NCI-H774 (cell line): ENCODE measurements at regions not wholly inside any gene's neighbourhood (a gene's known extent, or its start where the extent isn't known, plus 50 kb on each side); places are given as distances from the start of the nearest gene placed in this dataset.

Experiments used
- DNase-seq: peaks from one replicate; lab custom pipeline; 2025; lab: John Stamatoyannopoulos, UW

DNA sequence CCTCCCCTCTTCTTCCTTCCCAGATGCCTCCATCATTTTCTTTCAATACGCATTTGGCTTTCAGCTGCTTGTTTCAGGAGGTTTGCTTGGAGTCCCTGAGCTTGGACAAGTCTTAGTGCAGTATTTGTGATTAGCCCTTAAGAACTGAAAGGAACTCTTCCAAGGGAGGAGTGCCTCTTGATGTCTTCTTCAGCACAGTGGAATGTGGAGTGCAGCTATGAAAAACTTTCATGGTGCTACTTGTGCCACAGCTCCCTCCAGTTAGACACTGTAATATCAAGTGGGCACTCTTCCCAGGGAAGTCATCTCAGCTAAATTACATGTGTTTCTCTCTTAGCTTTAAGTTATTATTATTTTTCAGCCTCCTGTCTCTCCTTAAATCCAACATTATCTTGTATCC, 173.1 kb downstream of the NECTIN3 start:
- no peak for DNase-seq

DNA sequence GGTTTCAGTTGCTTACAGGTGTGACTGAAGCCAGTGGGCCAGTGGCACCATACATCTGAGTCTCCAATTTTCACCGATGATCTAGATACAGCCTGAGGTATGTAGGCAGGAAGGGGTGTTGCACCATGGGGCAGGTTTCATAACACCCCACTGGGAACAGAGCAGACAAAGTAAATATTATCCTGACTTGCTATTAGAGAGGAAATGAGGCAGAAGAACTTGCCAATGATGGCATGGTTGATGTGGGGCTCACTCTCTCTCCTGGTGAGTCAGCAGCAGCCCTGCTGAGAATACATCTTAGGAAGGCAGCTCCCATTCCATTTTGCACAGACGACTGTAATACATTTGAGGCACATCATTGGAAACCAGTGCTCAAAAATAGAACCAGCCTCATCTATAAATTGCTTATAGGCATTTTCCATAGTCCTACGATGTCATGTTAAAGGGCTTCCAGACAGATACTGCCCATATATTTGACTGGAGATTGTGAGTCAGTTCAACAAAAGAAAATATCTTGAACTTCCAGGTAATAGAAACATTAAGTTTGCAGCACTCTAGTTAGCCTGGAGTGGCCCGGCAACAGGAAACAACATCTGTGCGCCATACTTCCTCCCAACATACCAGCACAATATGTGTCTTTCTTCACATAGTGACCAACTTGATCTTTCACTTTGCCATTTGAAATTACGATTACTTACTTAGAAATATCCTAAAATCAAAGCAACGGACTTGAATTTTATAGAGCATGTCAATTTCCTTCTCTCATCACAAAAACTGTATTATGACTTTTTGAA, 175.5 kb downstream of the NECTIN3 start:
- DNase-seq, result no peak

DNA sequence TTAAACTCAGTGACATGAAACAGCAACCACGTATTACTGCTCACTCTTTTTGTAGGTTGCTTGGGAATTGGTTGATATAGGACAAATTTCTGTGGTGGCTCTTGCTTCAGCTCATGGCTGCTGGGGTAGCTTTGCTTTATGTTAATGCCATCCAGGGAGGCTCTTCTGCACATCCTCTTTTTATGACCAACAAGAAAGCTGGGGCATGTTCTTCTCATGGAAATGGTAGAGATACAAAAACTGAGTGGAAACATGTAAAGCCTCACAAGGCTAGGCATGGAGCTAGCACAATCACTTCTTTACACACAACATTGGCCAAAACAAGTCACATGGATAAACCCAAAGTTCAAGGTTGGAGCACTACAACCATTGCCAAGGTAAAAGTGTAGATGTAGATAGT, 176.8 kb downstream of the NECTIN3 start:
- DNase-seq, result no peak

DNA sequence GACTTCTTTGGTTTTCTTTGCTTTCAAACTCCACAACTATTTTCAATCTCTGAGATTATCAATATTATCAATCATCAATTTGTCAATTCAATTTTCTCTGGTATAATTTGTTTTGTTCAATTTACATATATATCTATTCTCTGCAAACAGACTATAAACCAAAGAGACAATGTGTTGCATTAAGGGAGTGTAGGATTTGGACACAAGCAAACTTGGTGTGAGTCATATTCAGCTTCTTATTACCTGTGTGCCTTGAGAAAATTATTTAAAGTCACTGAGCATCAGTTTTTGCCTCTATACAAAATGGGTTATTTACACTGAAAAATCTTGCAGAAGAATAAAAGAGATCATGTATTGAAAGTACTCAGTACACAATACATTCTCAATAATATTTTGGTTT, 177.8 kb downstream of the NECTIN3 start:
- no peak for DNase-seq

DNA sequence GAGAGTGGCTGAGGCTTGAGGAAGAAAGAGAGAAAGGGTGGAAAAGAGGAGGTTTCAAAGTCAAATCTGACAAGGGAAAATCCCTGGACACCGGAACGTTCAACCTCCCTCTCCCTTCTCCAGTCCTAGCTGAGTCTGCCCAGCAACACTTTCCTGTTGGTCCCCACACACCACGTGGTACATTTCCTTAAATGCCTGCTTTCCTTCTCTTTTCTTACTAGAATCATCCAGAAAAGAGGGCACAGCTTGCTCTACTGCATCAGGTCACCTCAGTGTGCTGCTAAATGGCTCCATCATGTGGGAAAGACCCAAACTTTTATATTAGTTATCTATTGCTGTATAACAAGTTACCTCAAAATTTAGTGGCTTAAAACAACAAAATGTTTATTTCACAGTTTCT, 181.2 kb downstream of the NECTIN3 start:
- no peak for DNase-seq

DNA sequence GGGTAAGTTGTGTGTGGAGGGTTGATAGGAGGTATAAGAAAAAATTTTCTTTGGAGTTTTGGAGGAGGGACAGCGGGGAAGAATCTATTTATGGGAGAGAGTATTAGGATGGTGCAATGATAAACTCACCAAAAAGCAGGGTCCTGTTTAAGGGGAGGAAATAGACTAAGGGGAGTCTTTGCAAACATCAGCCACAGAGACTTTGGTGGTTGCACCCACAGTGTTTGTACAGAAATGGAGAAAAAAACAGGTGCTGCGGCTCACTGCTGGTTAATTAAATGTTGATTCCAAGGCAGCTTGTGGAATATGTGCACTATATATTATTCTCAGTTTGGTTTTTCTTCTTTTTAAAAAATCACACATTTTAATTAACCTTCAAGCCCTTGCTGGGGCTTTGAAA, 182.1 kb downstream of the NECTIN3 start:
- DNase-seq, result no peak

DNA sequence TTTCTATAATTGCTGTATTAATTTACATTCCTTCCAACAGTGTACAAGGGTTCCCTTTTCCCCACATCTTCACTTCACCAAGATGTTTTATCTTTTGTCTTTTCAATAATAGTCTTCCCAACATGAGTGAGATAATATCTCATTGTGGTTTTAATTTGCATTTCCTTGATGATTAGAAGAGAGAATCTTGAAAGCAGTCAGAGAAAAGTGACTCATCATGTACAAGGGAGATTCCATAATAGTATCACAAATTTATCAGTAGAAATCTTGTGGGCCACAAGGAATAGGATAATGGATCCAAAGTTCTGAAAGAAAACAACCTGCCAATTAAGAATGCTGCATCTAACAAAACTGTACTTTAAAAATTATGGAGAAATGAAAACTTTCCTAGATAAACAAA, 189.3 kb downstream of the NECTIN3 start:
- no peak for DNase-seq

DNA sequence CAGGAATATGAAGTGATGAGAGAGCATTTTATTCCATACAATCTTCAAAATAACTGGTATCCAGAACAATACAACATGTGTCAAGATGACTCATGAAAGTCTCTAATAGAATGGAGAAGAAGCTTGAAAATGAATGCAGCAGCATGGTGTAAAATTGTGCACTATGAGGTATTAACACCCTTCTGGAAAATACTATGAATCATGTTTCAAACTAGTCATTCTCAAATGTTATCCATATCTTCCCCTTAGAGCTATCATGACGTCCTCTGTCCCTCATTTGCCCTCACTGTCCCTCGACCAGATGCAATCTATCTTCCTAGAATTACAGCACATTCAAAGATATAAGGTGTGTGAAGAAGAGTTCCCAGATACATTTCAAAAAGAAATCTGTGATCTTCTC, 198.2 kb downstream of the NECTIN3 start:
- no peak for DNase-seq

DNA sequence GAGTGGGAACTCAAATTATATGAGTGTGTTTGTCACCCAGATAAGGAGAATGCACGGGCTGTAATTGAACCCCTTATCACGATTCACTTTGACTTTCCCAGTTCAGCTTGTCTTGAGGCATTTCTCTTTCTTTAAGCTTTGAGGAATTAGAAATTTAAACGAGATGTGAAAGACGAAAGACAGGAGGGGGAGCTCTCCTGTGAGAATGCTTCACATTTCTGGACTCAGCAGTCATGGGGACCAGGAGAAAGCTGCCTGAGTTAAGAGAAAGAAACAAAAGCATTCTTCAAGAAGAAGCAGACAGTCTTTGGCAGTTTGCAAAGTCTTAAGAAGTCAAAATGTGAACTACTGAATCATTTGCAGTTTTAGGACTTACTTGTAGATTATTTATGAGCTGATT, 205.6 kb downstream of the NECTIN3 start:
- DNase-seq, result no peak

DNA sequence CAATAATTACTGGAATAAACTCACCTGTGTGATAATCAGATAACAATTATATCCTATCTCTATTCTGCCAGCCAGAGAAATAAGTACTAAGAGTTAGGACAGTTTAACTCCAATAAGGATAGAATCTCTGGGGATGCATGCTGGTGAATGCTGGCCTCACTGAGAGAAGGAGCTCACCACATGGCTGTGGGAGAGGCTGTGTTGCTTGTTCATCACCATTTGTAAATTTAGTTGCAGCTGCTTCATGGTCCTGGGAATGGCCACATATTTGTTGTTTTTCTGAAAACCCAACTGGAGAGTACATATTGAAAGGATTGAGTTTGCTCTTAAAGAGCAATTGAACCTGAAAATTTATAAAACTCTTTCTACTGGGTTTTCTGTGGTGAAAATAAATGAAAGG, 207.3 kb downstream of the NECTIN3 start:
- DNase-seq, result no peak

DNA sequence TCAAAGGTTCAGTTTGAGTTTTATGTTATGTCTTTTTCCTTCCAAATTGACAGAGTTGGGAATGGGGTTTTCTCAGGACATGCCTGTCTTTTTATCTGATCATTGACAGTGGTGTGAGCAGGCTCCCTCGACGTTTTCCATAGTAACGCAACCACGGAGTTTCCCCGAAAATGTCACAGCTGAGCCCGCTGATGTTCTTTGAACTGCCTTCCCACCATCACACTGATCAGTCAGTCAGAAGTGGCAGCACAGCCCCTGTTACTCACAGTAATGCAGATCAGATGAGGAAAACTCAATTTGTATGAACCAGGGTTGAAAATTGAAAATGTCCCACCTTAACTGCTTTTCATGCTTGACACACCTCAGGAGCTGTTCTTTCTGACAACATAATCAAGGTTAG, 210.4 kb downstream of the NECTIN3 start:
- DNase-seq, result no peak

DNA sequence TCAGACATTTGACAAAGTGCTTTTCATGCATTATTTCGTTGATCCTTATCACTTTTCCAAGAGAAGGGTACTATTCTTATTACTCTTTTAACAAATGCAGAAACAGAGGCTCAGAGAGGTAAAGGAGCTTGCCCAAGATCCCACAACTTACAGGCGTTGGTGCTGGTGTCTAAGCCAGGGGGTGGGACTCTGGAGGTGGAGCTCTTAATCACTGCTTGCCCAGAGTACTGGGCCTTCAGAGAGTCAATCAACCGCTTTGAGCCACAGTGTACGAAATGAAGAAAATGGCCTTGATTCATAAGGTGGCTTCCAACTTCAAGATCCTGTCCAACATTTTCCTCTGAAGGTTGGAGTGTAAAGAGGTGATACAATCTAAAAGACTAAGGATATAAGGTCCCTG, 211.5 kb downstream of the NECTIN3 start:
- DNase-seq, result no peak

DNA sequence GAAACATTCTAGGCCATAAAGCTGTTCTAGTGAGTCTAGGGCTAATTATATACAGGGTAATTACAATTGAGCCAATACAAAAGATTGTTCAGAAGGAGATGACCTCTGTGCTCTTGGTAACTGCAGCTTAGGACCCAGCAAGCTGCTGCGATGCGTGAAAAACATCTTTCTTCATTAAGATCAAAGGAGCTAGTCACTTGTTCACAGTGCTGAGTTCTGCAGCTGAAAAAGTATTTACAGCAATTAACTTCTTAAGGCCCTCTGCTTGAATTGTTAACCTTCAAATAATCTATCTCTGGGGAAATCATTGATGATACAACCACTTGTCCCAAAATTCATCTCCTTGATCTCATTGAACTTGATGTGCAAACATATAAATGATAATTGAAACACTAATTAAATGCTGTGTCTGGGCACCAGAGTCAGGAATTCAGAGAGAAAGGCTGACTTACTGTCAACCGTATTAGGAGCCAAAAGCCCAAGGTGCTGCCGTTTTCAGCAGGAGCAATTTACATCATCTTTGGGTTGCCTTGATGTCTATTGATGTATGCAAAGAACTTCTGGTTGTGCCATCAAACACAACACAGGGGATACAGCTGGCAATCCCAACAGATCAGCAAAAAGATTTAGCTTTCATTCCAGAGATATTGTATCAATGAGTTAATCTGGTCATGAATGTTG, 213.0 kb downstream of the NECTIN3 start:
- no peak for DNase-seq

DNA sequence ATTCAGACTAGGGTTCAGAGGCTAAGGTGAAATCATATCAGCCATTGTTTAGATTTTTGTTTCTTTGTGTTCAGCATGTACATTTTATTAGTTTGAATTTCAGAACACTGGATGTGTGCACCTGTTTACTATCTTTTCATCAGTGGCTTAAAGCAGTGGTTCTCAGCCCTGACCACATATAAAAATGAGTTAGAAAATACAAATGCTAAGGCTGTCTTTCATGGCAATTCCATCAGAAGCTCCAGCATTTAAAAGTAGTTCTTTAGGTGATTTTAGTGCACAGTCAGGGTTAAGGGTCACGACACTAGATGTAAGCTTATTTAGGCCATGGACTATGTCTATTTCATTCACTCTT, 213.5 kb downstream of the NECTIN3 start:
- no peak for DNase-seq

DNA sequence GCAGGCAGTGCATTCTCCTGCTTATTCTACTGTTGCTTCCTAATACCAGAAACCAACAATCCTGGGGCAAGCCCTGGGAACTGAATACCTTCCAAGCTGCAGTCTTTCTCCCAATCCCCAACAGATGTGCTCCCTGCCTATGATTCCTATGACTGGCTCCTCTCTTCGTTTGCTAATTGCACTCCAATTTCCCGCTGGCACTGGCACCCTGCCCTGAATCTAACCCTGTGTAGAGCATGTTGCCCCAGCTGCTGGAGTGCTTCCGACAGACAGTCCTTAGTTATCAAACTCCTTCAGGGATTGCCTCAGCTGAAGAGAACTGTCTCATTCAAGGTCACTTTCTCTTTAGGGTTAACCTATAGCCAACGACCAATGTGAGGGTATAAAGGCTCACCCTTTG, 214.1 kb downstream of the NECTIN3 start:
- DNase-seq, result peak; percentile 27

DNA sequence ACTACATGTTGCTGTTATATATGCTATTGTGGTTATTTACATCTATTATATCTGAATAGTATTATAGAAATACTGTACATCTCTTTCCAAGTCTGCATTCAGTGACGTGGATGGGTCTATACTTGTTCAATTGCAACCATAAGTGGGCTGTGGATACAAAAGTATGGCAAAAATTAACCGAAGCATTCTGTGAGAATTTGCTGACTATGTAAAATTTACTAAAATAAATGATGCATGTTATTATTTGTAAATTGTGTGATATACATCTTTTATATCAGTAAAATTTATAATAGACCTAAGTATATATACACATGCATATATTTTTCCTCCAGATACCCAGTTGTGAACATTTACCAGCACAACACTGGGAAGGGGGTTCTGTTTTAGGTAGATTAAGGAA, 215.1 kb downstream of the NECTIN3 start:
- no peak for DNase-seq

DNA sequence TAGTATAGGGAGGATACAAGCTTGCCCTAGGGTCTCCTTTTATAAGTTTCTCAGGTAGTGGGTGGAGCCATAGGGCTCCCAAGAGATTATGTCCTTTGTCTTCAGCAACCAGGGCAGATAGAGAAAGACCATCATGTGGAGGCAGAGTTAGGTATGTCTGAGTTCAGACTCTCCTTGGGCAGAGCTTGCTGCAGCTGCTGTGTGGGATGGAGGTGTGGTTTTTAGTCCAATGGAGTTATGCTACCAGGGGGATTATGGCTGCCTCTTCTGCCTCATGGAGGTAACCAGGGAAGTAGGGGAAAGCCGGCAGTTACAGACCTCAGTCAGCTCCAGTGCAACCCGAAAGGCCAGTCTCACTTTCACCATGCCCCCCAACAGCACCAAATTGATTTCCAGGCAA, 220.5 kb downstream of the NECTIN3 start:
- DNase-seq, result no peak

DNA sequence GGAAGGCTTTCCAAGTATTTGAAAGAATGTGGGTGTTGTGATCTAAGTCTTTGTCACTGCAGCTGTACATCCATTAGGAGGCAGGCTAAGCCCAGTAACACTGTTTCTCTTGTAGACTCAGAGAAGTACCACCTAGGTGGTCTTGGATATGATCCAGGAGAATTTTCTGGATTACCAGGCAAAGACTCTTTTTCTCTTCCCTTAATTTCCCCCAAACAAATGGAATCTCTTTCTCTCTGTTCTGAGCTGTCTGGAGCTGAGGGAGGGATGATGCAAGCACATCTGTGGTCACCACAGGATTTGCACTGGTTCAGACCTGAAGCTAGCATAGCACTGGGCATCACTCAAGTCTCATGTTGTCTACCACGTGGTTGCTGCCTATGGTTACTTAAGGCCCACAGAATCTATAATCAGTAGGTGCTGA, 227.6 kb downstream of the NECTIN3 start:
- DNase-seq, result no peak

DNA sequence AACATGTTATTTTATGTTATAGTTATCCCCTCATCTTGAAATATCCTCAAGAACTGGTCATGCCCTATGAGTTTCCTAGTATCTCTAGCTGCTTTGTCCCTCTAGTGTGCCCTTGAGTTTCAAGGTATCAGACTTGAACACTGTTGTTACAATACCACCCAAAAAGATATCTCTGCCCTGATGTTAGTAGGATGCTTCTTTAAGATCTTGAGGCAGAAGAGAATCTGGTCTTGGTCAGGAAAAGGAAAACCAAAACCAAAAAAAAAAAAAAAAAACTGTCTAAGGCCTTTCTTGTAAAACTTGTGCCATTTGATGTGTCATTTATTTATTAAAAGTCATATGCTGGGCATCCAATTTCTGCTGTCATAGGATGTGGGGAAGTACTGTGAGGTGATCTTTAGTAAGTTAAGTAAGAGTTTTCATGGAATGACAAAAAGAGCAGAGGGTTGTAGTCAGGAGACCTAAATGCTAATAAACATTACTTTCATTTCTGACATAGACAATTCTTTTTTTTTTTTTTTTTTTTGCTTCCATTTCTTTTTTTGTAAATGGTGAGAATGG, 229.7 kb downstream of the NECTIN3 start:
- no peak for DNase-seq

DNA sequence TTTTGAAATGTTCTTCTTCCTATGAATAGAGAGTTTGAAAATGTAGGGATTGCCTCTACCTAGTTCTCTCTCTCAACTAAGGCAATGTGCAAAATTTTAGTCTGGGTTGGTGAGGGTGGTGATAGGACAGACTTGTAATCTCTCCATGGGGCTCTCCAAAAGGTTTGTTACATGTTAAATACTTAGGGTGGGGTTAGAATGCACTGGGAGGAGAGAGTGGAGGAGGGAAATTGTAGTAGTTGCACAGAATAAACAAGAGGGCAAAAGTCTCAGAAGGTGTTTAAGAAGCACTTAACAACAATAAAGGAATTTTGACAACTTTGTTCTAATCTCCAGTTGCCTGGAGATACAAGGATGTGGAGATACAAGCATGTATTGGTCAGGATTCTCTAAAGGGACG, 230.4 kb downstream of the NECTIN3 start:
- no peak for DNase-seq

DNA sequence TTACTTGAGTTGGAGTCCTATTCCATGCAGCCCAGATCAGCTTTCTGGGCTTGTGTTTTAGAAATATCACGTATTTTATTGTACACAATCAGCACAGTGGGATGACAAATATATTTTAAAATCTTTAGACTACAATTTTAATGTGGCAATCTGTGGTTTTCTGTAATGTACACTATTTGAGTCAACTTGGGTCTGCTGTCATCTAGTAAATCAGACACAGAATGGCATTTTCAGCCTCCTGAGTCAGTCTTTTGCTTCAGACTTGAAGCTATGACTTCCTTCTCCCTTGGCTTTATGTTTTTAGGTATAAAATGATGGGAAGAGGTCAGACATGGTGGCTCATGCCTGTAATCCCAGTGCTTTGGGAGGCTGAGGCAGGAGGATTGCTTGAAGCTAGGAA, 232.1 kb downstream of the NECTIN3 start:
- no peak for DNase-seq

DNA sequence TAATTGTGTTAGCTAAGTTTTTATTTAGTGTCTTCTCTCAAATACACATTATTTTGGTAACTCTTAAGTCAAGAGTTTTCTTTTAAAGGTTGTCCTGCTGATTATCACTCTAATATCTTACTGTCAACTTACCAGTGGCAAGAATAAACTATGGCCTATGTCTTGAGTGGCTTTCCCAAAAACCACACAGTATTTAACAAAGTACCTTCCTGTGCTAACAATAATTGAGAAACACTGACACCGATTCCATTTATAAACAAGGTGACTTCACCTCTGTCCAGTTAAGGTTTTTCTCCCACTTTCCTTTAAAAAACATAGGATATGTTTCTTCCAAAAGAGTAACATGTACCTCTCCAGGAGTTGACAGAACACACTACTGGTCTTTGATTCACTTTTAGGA, 234.3 kb upstream of the CD96 start:
- no peak for DNase-seq

DNA sequence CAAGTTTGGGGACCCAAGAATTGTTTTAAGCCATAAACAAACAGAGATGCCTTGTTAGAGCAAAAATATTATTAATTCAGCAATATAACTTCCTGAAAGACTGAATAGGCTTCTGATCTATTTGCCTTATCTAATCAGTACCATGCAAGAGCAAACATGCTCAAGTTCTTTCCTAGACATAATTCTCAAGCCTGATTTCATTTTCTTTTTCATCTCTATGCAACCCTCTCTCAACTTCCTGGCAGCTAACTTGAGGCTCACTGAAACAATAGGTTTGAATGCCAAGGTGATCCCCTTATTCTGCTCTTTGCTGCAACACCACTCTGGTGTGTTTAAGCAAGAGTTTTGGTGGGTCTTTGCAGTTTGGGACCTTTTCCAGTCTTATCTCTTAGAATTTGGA, 230.9 kb upstream of the CD96 start:
- DNase-seq, result no peak
